ENCODE measurements at regions not wholly inside any gene's neighbourhood (a gene's known extent, or its start where the extent isn't known, plus 50 kb on each side); places are given as distances from the start of the nearest gene placed in this dataset.
"Not testable (repeated sequence)": the region's sequence is repeated elsewhere in the genome, so short reads cannot be mapped to it uniquely, and the experiment has no call there.

- DNase-seq: no peak
- Mint-ChIP-seq H3K27me3 (ENCODE audit: insufficient read depth, unreplicated experiment) (peaks cover 10% of the 10 kb centered on the region), H3K27ac (ENCODE audit: unreplicated experiment) (no peak overlapping the region), H3K4me1 (ENCODE audit: low read depth, unreplicated experiment) (no peaks in the 10 kb centered on the region), H3K36me3 (ENCODE audit: insufficient read depth, unreplicated experiment) (no peaks in the 10 kb centered on the region), H3K9me3 (ENCODE audit: unreplicated experiment) (peaks cover 10% of the 10 kb centered on the region), H3K4me3 (ENCODE audit: unreplicated experiment) (no peak overlapping the region)
- intact Hi-C loops (cut with micrococcal nuclease; ENCODE audit: unreplicated experiment): no loop called here
- no peak for TF ChIP-seq CTCF (IDR thresholded peaks at IDR 0.05; ENCODE audit: insufficient read depth in 1 of 2, low read depth in 1 of 2, low read length in 1 of 2, severe bottlenecking in 1 of 2, unreplicated experiment in 1 of 2)
- Histone ChIP-seq H3K4me3 (ENCODE audit: low read depth, low read length) (no peak overlapping the region), H3K9me3 (peaks cover 3% of the 10 kb centered on the region; the same call in 1 of the 2 replicates), H3K4me1 (no peaks in the 10 kb centered on the region), H3K36me3 (ENCODE audit: control insufficient read depth, insufficient read depth, low read length) (no peaks in the 10 kb centered on the region), H3K27me3 (replicated peaks; ENCODE audit: control insufficient read depth, insufficient read depth, low read length) (peaks cover 1% of the 10 kb centered on the region; the same call in 1 of the 2 replicates)
- ChIA-PET POLR2A (no interaction called here), CTCF (interaction anchor here (1.0 kb wide), 1 partner anchor 13 kb away, joined by 5 read pairs; no protein-coding TSS in a partner anchor)
- BruUV-seq (replicated peaks): no TSS peak
These were observed 64.1 kb upstream of the ITGB1 start for GRCh38 chr10:33022090-33022489.

- Histone ChIP-seq H3K4me1 (no peaks in the 10 kb centered on the region), H3K27me3 (replicated peaks; ENCODE audit: control insufficient read depth, insufficient read depth, low read length) (no peaks in the 10 kb centered on the region), H3K4me3 (ENCODE audit: low read depth, low read length) (no peak overlapping the region), H3K36me3 (ENCODE audit: control insufficient read depth, insufficient read depth, low read length) (no peaks in the 10 kb centered on the region), H3K9me3 (peaks cover 8% of the 10 kb centered on the region; the same call in 1 of the 2 replicates)
- Mint-ChIP-seq H3K27me3 (ENCODE audit: insufficient read depth, unreplicated experiment) (no peaks in the 10 kb centered on the region), H3K27ac (ENCODE audit: unreplicated experiment) (no peak overlapping the region), H3K36me3 (ENCODE audit: insufficient read depth, unreplicated experiment) (no peaks in the 10 kb centered on the region), H3K4me1 (ENCODE audit: low read depth, unreplicated experiment) (no peaks in the 10 kb centered on the region), H3K9me3 (ENCODE audit: unreplicated experiment) (peaks cover 10% of the 10 kb centered on the region), H3K4me3 (ENCODE audit: unreplicated experiment) (no peak overlapping the region)
- ChIA-PET POLR2A (no interaction called here), CTCF (no interaction called here)
- DNase-seq: no peak
- intact Hi-C loops (cut with micrococcal nuclease; ENCODE audit: unreplicated experiment): no loop called here
- TF ChIP-seq CTCF (IDR thresholded peaks at IDR 0.05; ENCODE audit: insufficient read depth in 1 of 2, low read depth in 1 of 2, low read length in 1 of 2, severe bottlenecking in 1 of 2, unreplicated experiment in 1 of 2): no peak
- no TSS peak for BruUV-seq (replicated peaks)
These were observed 59.0 kb upstream of the ITGB1 start for GRCh38 chr10:33016988-33017387.

- H3K27ac Mint-ChIP-seq (ENCODE audit: unreplicated experiment): no peak overlapping the region
- H3K4me1 Mint-ChIP-seq (ENCODE audit: low read depth, unreplicated experiment): no peaks in the 10 kb centered on the region
- Histone ChIP-seq H3K4me1 (no peaks in the 10 kb centered on the region), H3K27me3 (replicated peaks; ENCODE audit: control insufficient read depth, insufficient read depth, low read length) (no peaks in the 10 kb centered on the region), H3K4me3 (ENCODE audit: low read depth, low read length) (no peak overlapping the region), H3K9me3 (peaks cover 8% of the 10 kb centered on the region; the same call in 1 of the 2 replicates), H3K36me3 (ENCODE audit: control insufficient read depth, insufficient read depth, low read length) (no peaks in the 10 kb centered on the region)
- no peak for DNase-seq
- ChIA-PET POLR2A (no interaction called here), CTCF (no interaction called here)
- intact Hi-C loops (cut with micrococcal nuclease; ENCODE audit: unreplicated experiment): no loop called here
- BruUV-seq (replicated peaks): no TSS peak
- H3K9me3 Mint-ChIP-seq (ENCODE audit: unreplicated experiment): peaks cover 10% of the 10 kb centered on the region
- no peaks in the 10 kb centered on the region for H3K36me3 Mint-ChIP-seq (ENCODE audit: insufficient read depth, unreplicated experiment)
- no peak overlapping the region for H3K4me3 Mint-ChIP-seq (ENCODE audit: unreplicated experiment)
- no peaks in the 10 kb centered on the region for H3K27me3 Mint-ChIP-seq (ENCODE audit: insufficient read depth, unreplicated experiment)
- TF ChIP-seq CTCF (IDR thresholded peaks at IDR 0.05; ENCODE audit: insufficient read depth in 1 of 2, low read depth in 1 of 2, low read length in 1 of 2, severe bottlenecking in 1 of 2, unreplicated experiment in 1 of 2): no peak
These were observed 57.9 kb upstream of the ITGB1 start for GRCh38 chr10:33015761-33016547.

- H3K36me3 Mint-ChIP-seq (ENCODE audit: insufficient read depth, unreplicated experiment); H3K9me3 ChIP-seq; H3K4me3 ChIP-seq (ENCODE audit: low read depth, low read length); H3K4me3 Mint-ChIP-seq (ENCODE audit: unreplicated experiment); BruUV-seq (replicated peaks); intact Hi-C loops (cut with micrococcal nuclease; ENCODE audit: unreplicated experiment); H3K27me3 Mint-ChIP-seq (ENCODE audit: insufficient read depth, unreplicated experiment); DNase-seq; H3K27ac Mint-ChIP-seq (ENCODE audit: unreplicated experiment); POLR2A ChIA-PET; H3K27me3 ChIP-seq (replicated peaks; ENCODE audit: control insufficient read depth, insufficient read depth, low read length); H3K36me3 ChIP-seq (ENCODE audit: control insufficient read depth, insufficient read depth, low read length); H3K9me3 Mint-ChIP-seq (ENCODE audit: unreplicated experiment): not testable (repeated sequence)
- CTCF ChIA-PET: interaction anchor here (0.6 kb wide), 1 partner anchor 207 kb away, joined by 4 read pairs; no protein-coding TSS in a partner anchor
- H3K4me1 Mint-ChIP-seq (ENCODE audit: low read depth, unreplicated experiment): peaks cover 22% of the 10 kb centered on the region
- peaks cover 16% of the 10 kb centered on the region for H3K4me1 ChIP-seq
These were observed 55.3 kb upstream of the ITGB1 start for GRCh38 chr10:33013331-33013730.
